Skeletal muscle tissue (tissue), 3 donors: ENCODE measurements at regions not wholly inside any gene's neighbourhood (a gene's known extent, or its start where the extent isn't known, plus 50 kb on each side); places are given as distances from the start of the nearest gene placed in this dataset.

Source experiments
- H3K27ac ChIP-seq: one replicate; pipeline ENCODE4 v1.7.0; 2013; ENCODE audit warnings: mild to moderate bottlenecking, low read depth, low read length, inconsistent platforms
- H3K27me3 ChIP-seq, 3 donors: one replicate each; pipeline ENCODE4 v1.7.0; 2013; ENCODE audit warnings: low read length in 3 of 3; ENCODE audit not compliant: control insufficient read depth in 3 of 3, insufficient read depth in 3 of 3
- H3K36me3 ChIP-seq, 3 donors: one replicate each; pipeline ENCODE4 v1.7.0; 2013; ENCODE audit warnings: low read length in 3 of 3; ENCODE audit not compliant: control insufficient read depth in 3 of 3, insufficient read depth in 3 of 3
- H3K4me1 ChIP-seq, 3 donors: one replicate each; pipeline ENCODE4 v1.7.0; 2013; ENCODE audit warnings: low read length in 3 of 3, mild to moderate bottlenecking in 3 of 3; ENCODE audit not compliant: control insufficient read depth in 3 of 3, insufficient read depth in 3 of 3
- H3K4me3 ChIP-seq, 3 donors: one replicate each; pipeline ENCODE4 v1.7.0; 2013; ENCODE audit warnings: low read length in 3 of 3
- H3K9ac ChIP-seq, 3 donors: one replicate each; pipeline ENCODE4 v1.7.0; 2013; ENCODE audit warnings: low read length in 3 of 3, mild to moderate bottlenecking in 3 of 3, moderate library complexity in 2 of 3, low read depth in 1 of 3
- H3K9me3 ChIP-seq, 3 donors: one replicate each; pipeline ENCODE4 v1.7.0; 2013; ENCODE audit warnings: low read length in 3 of 3; ENCODE audit not compliant: control insufficient read depth in 3 of 3
- donor health status: Osteomylitis.

DNA sequence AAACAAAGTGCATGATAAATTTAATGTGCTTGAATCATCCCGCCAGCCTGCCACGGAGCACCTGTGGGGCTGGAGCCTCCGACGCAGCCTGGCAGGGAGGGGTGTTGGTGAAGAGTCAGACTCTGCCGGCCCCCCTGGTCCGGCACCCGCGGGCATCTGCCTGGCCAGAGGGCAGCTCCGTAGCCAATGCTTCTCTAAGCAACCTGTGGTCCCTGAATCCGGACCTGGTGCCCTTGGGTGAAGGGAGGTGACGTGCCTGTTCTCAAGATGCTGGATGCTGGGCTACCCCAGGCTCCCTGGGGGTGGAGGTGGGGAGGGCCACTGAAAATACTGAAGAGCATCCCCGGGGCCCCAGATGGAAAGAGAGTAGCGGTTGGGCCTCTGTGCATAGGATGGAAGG lies 158.6 kb upstream of the C14orf180 start:
- H3K9me3 ChIP-seq, result no peaks in the 10 kb centered on the region
- no peaks in the 10 kb centered on the region for H3K36me3 ChIP-seq
- H3K4me3 ChIP-seq, result no peak overlapping the region
- no peak overlapping the region for H3K27ac ChIP-seq
- peaks cover 23 to 35% (median 29%) of the 10 kb centered on the region in 3 donors for H3K27me3 ChIP-seq
- H3K9ac ChIP-seq, result no peak overlapping the region
- H3K4me1 ChIP-seq, result no peaks in the 10 kb centered on the region

DNA sequence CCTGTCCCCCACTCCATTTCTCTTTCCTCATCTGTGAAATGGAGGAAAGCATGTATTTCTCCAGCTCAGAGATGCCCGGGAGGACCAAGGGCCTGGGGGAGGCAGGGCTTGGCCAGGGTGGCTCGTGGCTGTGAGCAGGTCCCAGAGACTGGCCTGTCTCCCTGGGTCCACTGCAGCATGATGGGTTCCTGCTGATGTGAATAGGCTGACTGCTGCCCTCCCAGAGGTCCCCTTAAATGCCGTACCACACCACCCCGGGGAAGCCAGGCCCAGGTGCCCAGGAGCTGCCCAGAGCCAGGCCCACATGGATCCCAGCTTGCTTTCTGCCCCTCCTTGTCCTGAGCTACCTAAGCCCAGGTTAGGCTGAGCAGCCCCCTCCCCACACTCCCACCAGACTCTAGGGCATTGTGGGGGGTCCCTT lies 158.2 kb upstream of the C14orf180 start:
- no peak overlapping the region for H3K4me3 ChIP-seq
- H3K36me3 ChIP-seq, result no peaks in the 10 kb centered on the region
- H3K9me3 ChIP-seq, result no peaks in the 10 kb centered on the region
- H3K27ac ChIP-seq, result no peak overlapping the region
- peaks cover 24 to 38% (median 32%) of the 10 kb centered on the region in 3 donors for H3K27me3 ChIP-seq
- H3K9ac ChIP-seq, result no peak overlapping the region
- no peaks in the 10 kb centered on the region for H3K4me1 ChIP-seq

DNA sequence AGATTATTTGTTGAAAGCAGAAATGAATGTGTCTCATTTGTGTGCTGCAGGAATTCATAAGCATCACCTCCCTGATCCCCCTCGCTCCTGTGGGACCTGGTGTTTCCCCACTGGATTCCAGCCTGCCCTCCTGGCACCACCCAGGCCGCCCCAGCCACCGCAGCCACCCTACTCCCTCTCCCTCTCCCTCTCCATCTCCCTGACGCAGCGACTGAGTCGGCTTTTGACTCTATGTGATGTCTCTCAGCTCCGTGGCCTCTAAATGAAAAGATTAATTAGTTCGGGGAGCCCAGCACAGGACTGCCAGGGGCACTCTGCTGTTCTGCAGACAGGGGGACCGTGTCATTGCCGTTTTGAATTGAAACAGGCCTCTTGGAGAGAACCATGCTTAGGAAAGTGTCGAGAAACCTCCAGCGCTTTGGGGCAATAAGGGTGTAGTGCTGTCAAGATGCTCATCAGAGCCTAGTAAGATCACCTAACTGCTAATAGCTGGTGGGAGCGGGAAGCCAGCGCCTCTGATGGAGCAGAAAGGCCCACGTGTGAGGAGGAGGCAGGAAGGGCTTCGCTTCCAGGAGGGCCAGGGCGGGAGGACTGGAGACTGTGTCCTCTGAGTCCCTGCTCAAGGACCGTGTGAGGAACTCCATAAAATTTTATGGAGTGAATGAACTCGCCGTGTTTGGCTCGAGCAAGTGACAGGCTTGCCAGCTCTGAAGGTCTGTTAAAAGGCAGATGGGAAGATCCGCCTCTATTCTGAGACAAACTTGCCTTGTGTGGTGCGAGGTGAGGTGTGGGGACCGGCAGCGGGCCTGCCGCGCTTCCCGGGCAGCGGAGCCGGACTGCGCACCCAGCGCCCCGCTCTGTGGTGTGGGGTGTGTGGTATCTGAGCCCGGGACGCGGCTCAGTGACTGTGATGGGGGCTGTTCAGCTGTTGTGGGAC lies 157.4 kb upstream of the C14orf180 start:
- peaks cover 24 to 38% (median 35%) of the 10 kb centered on the region in 3 donors for H3K27me3 ChIP-seq
- no peak overlapping the region for H3K9ac ChIP-seq
- no peaks in the 10 kb centered on the region for H3K4me1 ChIP-seq
- H3K27ac ChIP-seq, result no peak overlapping the region
- no peaks in the 10 kb centered on the region for H3K9me3 ChIP-seq
- no peak overlapping the region for H3K4me3 ChIP-seq
- H3K36me3 ChIP-seq, result no peaks in the 10 kb centered on the region

DNA sequence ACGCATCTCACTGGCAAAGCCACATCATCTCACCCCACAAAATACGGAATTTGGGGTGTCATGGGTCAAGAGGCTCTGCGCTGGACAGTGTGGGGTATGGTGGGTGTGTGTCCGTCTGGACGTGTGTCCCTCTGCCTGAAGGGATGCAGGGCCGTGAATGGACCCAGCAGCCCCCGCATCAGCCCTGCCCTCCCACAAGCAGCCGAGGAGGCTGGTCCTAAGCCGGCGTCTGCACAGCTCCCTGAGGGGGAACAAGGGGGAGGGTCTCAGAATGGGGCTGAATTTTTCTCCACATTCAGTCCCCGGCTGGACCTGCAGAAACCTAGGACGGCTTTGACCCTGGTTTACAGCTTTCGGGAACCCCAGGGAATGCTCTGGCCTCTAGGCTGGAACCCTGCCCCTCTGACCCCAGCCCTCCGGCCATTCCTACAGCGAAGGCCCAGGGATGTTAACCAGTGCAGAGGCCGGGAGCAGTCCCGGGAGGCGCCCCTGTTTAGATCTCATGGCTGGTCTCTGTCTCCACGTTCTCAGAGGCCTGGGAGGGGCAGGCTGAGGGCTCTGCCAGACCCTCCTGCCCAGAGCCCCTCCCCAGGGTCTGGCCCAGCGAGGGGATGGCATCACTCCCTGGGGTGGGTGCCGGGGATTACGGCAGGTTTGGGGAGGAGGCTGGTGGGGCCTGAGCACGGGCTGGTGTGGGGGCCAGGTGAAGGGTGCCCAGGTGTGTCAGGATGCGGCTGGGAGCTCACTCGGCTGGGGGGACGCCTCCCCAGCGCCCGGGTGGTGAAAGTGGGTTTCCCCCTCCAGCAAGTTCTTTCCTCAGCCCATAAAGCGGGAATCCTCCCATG lies 156.5 kb upstream of the C14orf180 start:
- Histone ChIP-seq H3K27me3 (peaks cover 24 to 38% (median 37%) of the 10 kb centered on the region in 3 donors), H3K4me1 (no peaks in the 10 kb centered on the region)

DNA sequence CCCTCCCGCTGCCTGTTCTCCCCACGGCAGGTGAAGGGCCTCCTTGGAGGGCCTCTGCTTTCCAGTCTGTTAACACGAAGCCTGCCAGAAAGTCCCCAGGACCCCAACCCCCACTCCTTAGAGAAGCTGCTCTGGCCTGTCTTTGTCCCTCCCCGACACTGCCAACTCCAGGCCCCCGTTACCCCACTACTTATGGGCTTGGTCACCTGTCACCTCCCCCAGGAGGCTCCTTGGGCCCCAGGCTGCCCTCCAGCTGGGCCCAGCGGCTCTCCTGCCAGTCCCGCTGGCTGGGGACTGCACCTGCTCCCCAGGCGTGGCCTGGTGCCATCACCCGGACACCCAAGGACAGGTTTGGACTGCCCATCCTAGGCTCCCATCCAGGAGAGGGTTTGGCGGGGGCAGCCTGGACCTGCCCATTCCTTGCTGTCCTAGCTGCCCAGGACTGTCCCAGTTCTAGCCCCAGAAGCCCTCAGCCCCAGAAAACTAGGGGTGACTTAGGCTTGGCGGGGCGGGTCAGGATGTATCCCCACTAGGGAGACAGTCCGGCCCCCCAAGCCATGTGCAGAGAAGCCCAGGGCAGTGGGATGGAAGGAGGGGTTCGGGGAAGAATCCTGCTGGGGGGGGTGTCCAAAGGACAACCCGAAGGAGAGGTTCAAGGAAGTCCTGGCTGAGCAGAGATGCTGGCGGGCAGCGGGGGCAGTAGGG lies 155.7 kb upstream of the C14orf180 start:
- H3K9ac ChIP-seq, result no peak overlapping the region
- peaks cover 24 to 41% (median 37%) of the 10 kb centered on the region in 3 donors for H3K27me3 ChIP-seq
- H3K9me3 ChIP-seq, result no peaks in the 10 kb centered on the region
- no peaks in the 10 kb centered on the region for H3K36me3 ChIP-seq
- H3K4me1 ChIP-seq, result no peaks in the 10 kb centered on the region
- no peak overlapping the region for H3K4me3 ChIP-seq
- H3K27ac ChIP-seq, result no peak overlapping the region

More for the DNA sequence above, 156.5 kb upstream of the C14orf180 start:
- H3K9ac ChIP-seq, result no peak overlapping the region
- H3K27ac ChIP-seq, result no peak overlapping the region
- no peak overlapping the region for H3K4me3 ChIP-seq
- no peaks in the 10 kb centered on the region for H3K9me3 ChIP-seq
- H3K36me3 ChIP-seq, result no peaks in the 10 kb centered on the region

DNA sequence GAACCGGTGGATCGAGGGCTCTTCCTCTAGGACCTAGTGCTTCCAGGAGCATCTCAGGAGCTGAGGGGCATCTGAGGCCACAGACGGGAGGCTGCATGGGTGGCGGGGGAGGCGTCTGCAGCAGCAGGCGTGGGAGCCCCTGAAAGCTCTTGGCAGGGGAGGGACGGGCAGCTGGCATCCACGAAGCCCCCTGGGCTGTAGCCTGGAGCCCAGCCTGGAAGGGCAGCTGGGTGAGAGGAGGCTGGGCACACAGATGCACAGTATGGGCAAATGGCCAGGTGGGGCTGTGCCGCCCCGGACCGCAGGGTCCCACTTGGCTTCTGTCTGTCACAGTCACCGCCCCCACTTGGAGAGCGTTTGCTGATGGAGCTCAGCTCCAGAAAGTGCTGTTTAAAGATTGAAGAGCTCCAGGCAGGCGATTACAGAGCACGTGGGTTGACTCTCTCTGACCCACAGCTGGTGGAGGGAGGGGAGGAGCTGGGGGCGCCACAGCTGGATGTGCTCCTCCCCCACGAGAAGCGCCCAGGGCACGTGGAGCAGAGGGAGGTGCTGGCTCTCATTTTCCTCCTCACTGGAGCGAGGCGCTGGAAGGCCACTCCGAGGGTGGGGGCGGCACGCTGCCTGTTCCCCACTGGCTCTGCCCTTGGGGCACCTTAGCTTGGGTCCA lies 155.0 kb upstream of the C14orf180 start:
- Histone ChIP-seq H3K4me1 (no peaks in the 10 kb centered on the region), H3K4me3 (no peak overlapping the region), H3K27me3 (peaks cover 24 to 41% (median 37%) of the 10 kb centered on the region in 3 donors)

DNA sequence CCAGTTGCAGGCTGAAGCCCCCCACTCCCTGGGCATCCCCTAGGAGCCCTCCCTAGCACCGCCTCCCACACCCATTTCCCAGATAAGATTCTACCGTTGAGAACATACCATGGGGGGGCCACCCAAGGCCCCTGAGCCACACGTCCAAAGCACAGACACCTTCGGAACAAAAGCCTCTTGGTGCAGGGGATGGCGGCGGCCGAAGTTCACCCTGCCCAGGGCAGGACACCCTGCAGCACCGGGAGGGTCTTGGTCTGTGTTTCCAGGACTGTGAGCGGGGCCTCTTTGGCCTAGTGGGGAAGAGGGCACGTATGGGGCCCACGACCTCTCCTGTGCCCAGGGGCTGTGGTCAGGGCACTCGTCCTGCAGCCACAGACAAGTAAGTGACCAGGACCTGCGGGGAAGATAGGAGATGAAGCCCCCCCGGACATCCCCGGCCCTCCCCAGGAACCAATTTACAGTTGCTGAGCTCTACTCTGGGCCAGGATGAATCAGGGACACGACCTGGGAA lies 154.3 kb upstream of the C14orf180 start:
- Histone ChIP-seq H3K27ac (no peak overlapping the region), H3K36me3 (no peaks in the 10 kb centered on the region), H3K4me1 (no peaks in the 10 kb centered on the region), H3K9me3 (no peaks in the 10 kb centered on the region), H3K9ac (no peak overlapping the region), H3K27me3 (peaks cover 24 to 41% (median 37%) of the 10 kb centered on the region in 3 donors), H3K4me3 (no peak overlapping the region)

More for the DNA sequence above, 155.0 kb upstream of the C14orf180 start:
- no peak overlapping the region for H3K9ac ChIP-seq
- H3K9me3 ChIP-seq, result no peaks in the 10 kb centered on the region
- H3K36me3 ChIP-seq, result no peaks in the 10 kb centered on the region
- no peak overlapping the region for H3K27ac ChIP-seq

DNA sequence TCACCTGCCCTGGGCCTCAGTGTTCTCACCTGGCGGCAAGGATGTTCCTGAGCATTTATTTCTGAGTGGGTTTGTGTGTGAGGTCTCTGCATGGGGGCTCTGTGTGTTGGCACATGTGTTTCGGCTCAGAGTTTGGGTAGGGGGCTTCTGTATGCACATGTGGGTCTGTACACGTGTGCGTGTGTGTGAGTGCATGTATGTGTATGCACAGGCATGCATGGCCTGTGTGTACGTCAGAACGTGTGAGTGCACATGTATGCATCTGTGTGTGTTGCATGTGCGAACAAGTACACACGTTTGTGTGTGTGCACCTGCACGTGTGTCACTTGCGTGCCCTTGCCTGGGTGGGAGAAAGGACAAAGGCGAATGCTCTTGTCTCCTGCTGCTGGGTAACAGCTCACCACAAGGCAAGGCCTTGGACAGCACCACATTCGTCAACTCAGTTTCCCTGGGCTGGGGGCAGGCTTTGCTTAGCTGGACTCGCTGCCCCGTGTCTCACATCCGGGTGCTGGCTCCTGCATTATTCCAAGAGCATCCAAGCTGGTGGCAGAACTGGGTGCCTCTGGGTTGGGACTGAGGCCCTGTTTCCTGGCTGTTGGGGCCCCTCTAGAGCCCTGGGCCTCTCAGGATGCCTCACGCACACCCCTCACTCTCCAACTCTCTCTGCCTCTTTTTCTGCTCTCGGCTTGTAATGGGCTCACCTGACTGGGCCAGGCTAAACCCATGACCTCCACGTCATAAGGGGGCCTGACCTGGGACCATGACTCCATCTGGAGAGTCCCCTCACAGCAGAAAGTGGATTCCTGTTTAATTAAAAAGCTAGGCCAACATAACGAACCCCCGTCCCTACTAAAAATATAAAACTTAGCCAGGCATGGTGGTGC lies 153.6 kb upstream of the C14orf180 start:
- Histone ChIP-seq H3K4me1 (no peaks in the 10 kb centered on the region), H3K9ac (no peak overlapping the region), H3K27ac (no peak overlapping the region), H3K9me3 (no peaks in the 10 kb centered on the region), H3K27me3 (peaks cover 24 to 42% (median 37%) of the 10 kb centered on the region in 3 donors), H3K4me3 (no peak overlapping the region), H3K36me3 (no peaks in the 10 kb centered on the region)
